ENCODE measurements at regions not wholly inside any gene's neighbourhood (a gene's known extent, or its start where the extent isn't known, plus 50 kb on each side); places are given as distances from the start of the nearest gene placed in this dataset.

DNA sequence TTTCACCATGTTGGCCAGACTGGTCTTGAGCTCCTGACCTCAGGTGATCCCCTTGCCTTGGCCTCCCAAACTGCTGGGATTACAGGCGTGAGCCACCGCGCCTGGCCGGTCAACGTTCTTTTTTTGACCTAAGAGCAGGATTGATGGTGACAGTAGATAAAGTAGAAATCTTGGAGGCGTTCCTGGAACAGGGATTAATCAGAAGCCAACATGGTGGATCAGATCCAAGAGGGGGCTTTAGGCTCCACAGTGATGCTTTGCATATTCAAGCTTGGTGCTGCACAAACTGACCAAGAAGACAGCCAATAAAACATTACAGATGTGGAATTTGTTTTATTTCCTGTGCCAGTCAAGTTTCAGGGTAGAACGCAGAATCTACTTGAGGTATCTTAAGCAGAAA lies 271.2 kb downstream of the FGF9 start (continued):
- no peak for TF ChIP-seq EGR1 (IDR thresholded peaks at IDR 0.05; ENCODE audit: borderline replicate concordance, low read depth, low read length)

DNA sequence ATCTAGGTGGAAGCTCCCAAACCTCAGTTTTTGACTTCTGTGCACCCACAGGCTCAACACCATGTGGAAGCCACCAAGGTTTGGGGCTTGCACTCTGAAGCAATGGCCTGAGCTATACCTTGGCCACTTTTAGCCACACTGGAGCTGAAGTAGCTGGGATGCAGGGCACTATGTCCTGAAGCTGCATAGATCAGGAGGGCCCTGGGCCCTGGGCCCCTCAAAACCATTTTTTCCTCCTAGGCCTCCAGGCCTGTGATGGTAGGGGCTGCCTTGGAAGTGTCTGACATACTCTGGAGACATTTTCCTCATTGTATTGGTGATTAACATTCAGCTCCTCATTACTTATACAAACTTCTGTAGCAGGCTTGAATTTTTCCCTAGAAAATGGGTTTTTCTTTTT lies 273.7 kb downstream of the FGF9 start:
- Histone ChIP-seq H2BK120ac (replicated peaks; ENCODE audit: low read depth, low read length) (no peak overlapping the region), H2BK5ac (ENCODE audit: low read depth, low read length) (no peak overlapping the region), H3K23me2 (ENCODE audit: low read depth, low read length) (no peaks in the 10 kb centered on the region), H3K56ac (replicated peaks; ENCODE audit: insufficient read length, low read depth, low read length) (no peak overlapping the region), H4K91ac (replicated peaks; ENCODE audit: insufficient read length, low read length) (no peak overlapping the region), H3K4me1 (replicated peaks in 1 of 4; ENCODE audit: control insufficient read depth in 3 of 4, insufficient read depth in 4 of 4, low read length in 3 of 4) (no peaks in the 10 kb centered on the region; a peak in 1 of 7 replicates), H2BK12ac (ENCODE audit: low read depth, low read length) (no peak overlapping the region), H4K8ac (ENCODE audit: extremely low read depth, insufficient read depth, low read length) (no peak overlapping the region), H4K5ac (ENCODE audit: insufficient read length, low read depth, low read length) (no peak overlapping the region), H2BK15ac (ENCODE audit: low read length) (no peak overlapping the region), H2AK5ac (ENCODE audit: low read depth, low read length) (no peak overlapping the region), H3K9me3 (ENCODE audit: insufficient read depth in 2 of 2, low read depth in 1 of 2, low read length in 1 of 2) (peaks cover 29 to 40% of the 10 kb centered on the region in 2 experiments), H3K79me1 (ENCODE audit: low read depth, low read length) (no peaks in the 10 kb centered on the region), H2AFZ (ENCODE audit: low read length) (no peak overlapping the region), H3K36me3 (ENCODE audit: control insufficient read depth in 2 of 4, insufficient read depth in 4 of 4, low read length in 3 of 4) (no peaks in the 10 kb centered on the region), H4K20me1 (replicated peaks in 1 of 2; ENCODE audit: control insufficient read depth in 1 of 2, insufficient read depth in 2 of 2, low read length in 2 of 2) (no peaks in the 10 kb centered on the region), H3K14ac (ENCODE audit: insufficient read length) (no peak overlapping the region), H3K23ac (ENCODE audit: insufficient read length) (no peak overlapping the region), H3K18ac (ENCODE audit: extremely low read depth, low read length) (no peak overlapping the region), H3K4me3 (ENCODE audit: extremely low read depth in 1 of 4, insufficient read depth in 2 of 4, low read depth in 3 of 4, low read length in 4 of 4) (no peak overlapping the region), H3K79me2 (ENCODE audit: control insufficient read depth in 1 of 2, insufficient read depth in 2 of 2, low read length in 2 of 2) (no peaks in the 10 kb centered on the region), H3K4me2 (ENCODE audit: insufficient read depth in 1 of 2, low read depth in 2 of 2, low read length in 2 of 2) (no peak overlapping the region), H3K27me3 (replicated peaks in 1 of 4; ENCODE audit: control insufficient read depth in 3 of 4, extremely low read depth in 1 of 4, insufficient read depth in 3 of 4, low read length in 3 of 4) (no peaks in the 10 kb centered on the region), H3K27ac (ENCODE audit: low read depth, low read length) (no peak overlapping the region), H3K4ac (replicated peaks; ENCODE audit: insufficient read length, low read depth, low read length) (no peak overlapping the region), H3K9ac (replicated peaks in 1 of 4; ENCODE audit: extremely low read depth in 1 of 4, low read depth in 3 of 4, low read length in 3 of 4) (no peak overlapping the region), H2BK20ac (ENCODE audit: low read length) (no peak overlapping the region)
- DNase-seq (ENCODE audit: low read depth in 1 of 2, low spot score in 2 of 2) = no peak
- no peak for FAIRE-seq
- POLR2A ChIA-PET (ENCODE audit: partially characterized antibody) = interaction anchor here (0.7 kb wide), 3 partner anchors 14 to 20 kb away, joined by 3 to 4 read pairs (median 3); no protein-coding TSS in a partner anchor
- CTCF ChIA-PET (ENCODE audit: partially characterized antibody) = interaction anchor here (1.0 kb wide), 1 partner anchor 11 kb away, joined by 3 read pairs; no protein-coding TSS in a partner anchor
- TF ChIP-seq CBX8 (IDR thresholded peaks at IDR 0.05; ENCODE audit: borderline replicate concordance, low read depth, low read length) (no peak), PHF8 (conservative IDR thresholded peaks at IDR 0.05; ENCODE audit: low read depth, low read length) (no peak), ASH2L (IDR thresholded peaks at IDR 0.05; ENCODE audit: low read length) (no peak), SP2 (IDR thresholded peaks at IDR 0.05; ENCODE audit: low read length) (no peak), NRF1 (IDR thresholded peaks at IDR 0.05; ENCODE audit: low read depth, low read length) (no peak), CEBPB (IDR thresholded peaks at IDR 0.05; ENCODE audit: low read depth, low read length) (no peak), HDAC2 (IDR thresholded peaks at IDR 0.05; ENCODE audit: borderline replicate concordance in 1 of 2, low read depth in 2 of 2, low read length in 2 of 2) (no peak)
